OCI-LY1 (cell line): ENCODE measurements at regions not wholly inside any gene's neighbourhood (a gene's known extent, or its start where the extent isn't known, plus 50 kb on each side); places are given as distances from the start of the nearest gene placed in this dataset.

Source experiments
- H2AFZ ChIP-seq: fragments of 200-600 bp; sonication (generic), shearing (Covaris generic); 2 replicates; pipeline ENCODE4 v1.6.0; 2014; ENCODE audit warnings: antibody characterized with exemption, mild to moderate bottlenecking, low read length
- H3F3A ChIP-seq: fragments of 200-600 bp; sonication (generic), shearing (Covaris generic); 2 replicates; pipeline ENCODE4 v1.6.0; 2014; ENCODE audit warnings: mild to moderate bottlenecking, antibody characterized with exemption, low read length, moderate library complexity; ENCODE audit not compliant: insufficient read depth
- H3K27ac ChIP-seq: fragments of 200-600 bp; sonication (generic); 2 replicates; pipeline ENCODE4 v1.5.1; 2014; ENCODE audit warnings: low read length, mixed run types, mild to moderate bottlenecking, low read depth; ENCODE audit not compliant: poor library complexity, severe bottlenecking
- H3K27me3 ChIP-seq: fragments of 200-600 bp; sonication (generic); 2 replicates; pipeline ENCODE4 v1.6.0; 2014; ENCODE audit warnings: antibody characterized with exemption, mild to moderate bottlenecking, low read length, moderate library complexity; ENCODE audit not compliant: insufficient read depth
- H3K36me3 ChIP-seq: fragments of 200-600 bp; sonication (generic); 2 replicates; pipeline ENCODE4 v1.6.1; 2014; ENCODE audit warnings: mild to moderate bottlenecking, antibody characterized with exemption, low read length, moderate library complexity, mixed read lengths; ENCODE audit not compliant: insufficient read depth
- H3K4me1 ChIP-seq: fragments of 200-600 bp; sonication (generic); 2 replicates; pipeline ENCODE4 v1.5.1; 2014; ENCODE audit warnings: mild to moderate bottlenecking, low read length, moderate library complexity; ENCODE audit not compliant: insufficient read depth, severe bottlenecking
- H3K4me2 ChIP-seq: fragments of 200-600 bp; sonication (generic), shearing (Covaris generic); 2 replicates; pipeline ENCODE4 v1.6.1; 2014; ENCODE audit warnings: low read length
- H3K4me3 ChIP-seq: fragments of 200-600 bp; sonication (generic); 2 replicates; pipeline ENCODE4 v1.5.1; 2014; ENCODE audit warnings: low read length, low read depth, mild to moderate bottlenecking, mixed read lengths; ENCODE audit not compliant: poor library complexity, severe bottlenecking
- H3K79me2 ChIP-seq: fragments of 200-600 bp; shearing (Covaris generic); 2 replicates; pipeline ENCODE4 v1.6.1; 2016; ENCODE audit warnings: mixed run types, low read length, mixed read lengths; ENCODE audit not compliant: insufficient read depth
- H3K9ac ChIP-seq: fragments of 200-600 bp; sonication (generic), shearing (Covaris generic); 2 replicates; pipeline ENCODE4 v1.6.1; 2014; ENCODE audit warnings: mild to moderate bottlenecking, low read length, mixed read lengths
- H3K9me2 ChIP-seq: fragments of 200-600 bp; sonication (generic), shearing (Covaris generic); 2 replicates; pipeline ENCODE4 v1.6.1; 2014; ENCODE audit warnings: low read depth, mild to moderate bottlenecking, low read length, mixed read lengths
- H3K9me3 ChIP-seq: fragments of 200-600 bp; shearing (Covaris generic); 2 replicates; pipeline ENCODE4 v1.6.1; 2014; ENCODE audit warnings: low read length, mixed read lengths
- H4K20me1 ChIP-seq: fragments of 200-600 bp; sonication (generic), shearing (Covaris generic); 2 replicates; pipeline ENCODE4 v1.6.0; 2016; ENCODE audit warnings: mild to moderate bottlenecking, low read length; ENCODE audit not compliant: insufficient read depth
- CTCF ChIP-seq: fragments of 200-600 bp; sonication (generic), shearing (Covaris generic); IDR thresholded peaks from 2 replicates; pipeline ENCODE4 v1.5.1; 2017; ENCODE audit warnings: mild to moderate bottlenecking, antibody characterized with exemption, low read length, moderate library complexity, mixed read lengths
- EZH2 ChIP-seq: fragments of 200-600 bp; sonication (generic), shearing (Covaris generic); IDR thresholded peaks from 2 replicates; pipeline ENCODE4 v1.8.0; 2017; ENCODE audit warnings: borderline replicate concordance, mixed run types, mild to moderate bottlenecking, antibody characterized with exemption, low read length, moderate library complexity, mixed read lengths

- no peak overlapping the region for H3K4me2 ChIP-seq
- no peak overlapping the region for H3K27ac ChIP-seq
- 0 out of 2 replicates have a peak, but pooled peaks cover 3% of the 10 kb centered on the region for H3K9me3 ChIP-seq
- no peaks in the 10 kb centered on the region for H3K79me2 ChIP-seq
- H3F3A ChIP-seq: no peaks in the 10 kb centered on the region
- no peaks in the 10 kb centered on the region for H3K9me2 ChIP-seq
- no peaks in the 10 kb centered on the region for H3K27me3 ChIP-seq
- H2AFZ ChIP-seq: no peak overlapping the region
- TF ChIP-seq EZH2 (no peak), CTCF (no peak)
- peaks cover 5% of the 10 kb centered on the region for H3K4me1 ChIP-seq
- H3K9ac ChIP-seq: no peak overlapping the region
- no peaks in the 10 kb centered on the region for H4K20me1 ChIP-seq
- H3K36me3 ChIP-seq: no peaks in the 10 kb centered on the region; the same call in 1 of the 2 replicates
- no peak overlapping the region for H3K4me3 ChIP-seq
Observed at GRCh38 chr2:74760875-74761630, 72.9 kb upstream of the HK2 start.

- Histone ChIP-seq H3K4me2 (no peak overlapping the region), H4K20me1 (no peaks in the 10 kb centered on the region), H3K9ac (no peak overlapping the region), H3K4me3 (no peak overlapping the region), H2AFZ (no peak overlapping the region), H3K27ac (no peak overlapping the region), H3K79me2 (no peaks in the 10 kb centered on the region), H3K27me3 (no peaks in the 10 kb centered on the region; the same call in 1 of the 2 replicates), H3K9me3 (no peaks in the 10 kb centered on the region), H3K9me2 (no peaks in the 10 kb centered on the region), H3K36me3 (no peaks in the 10 kb centered on the region), H3K4me1 (no peaks in the 10 kb centered on the region), H3F3A (no peaks in the 10 kb centered on the region)
- peak; percentile 59 for TF ChIP-seq CTCF
- TF ChIP-seq EZH2: no peak
Observed at GRCh38 chr2:74762789-74763188, 71.1 kb upstream of the HK2 start.

- no peaks in the 10 kb centered on the region for H3K79me2 ChIP-seq
- no peaks in the 10 kb centered on the region for H3F3A ChIP-seq
- no peaks in the 10 kb centered on the region for H3K9me2 ChIP-seq
- H3K4me1 ChIP-seq: no peaks in the 10 kb centered on the region
- H3K4me3 ChIP-seq: no peak overlapping the region
- no peaks in the 10 kb centered on the region for H4K20me1 ChIP-seq
- TF ChIP-seq EZH2 (no peak), CTCF (no peak)
- no peaks in the 10 kb centered on the region for H3K9me3 ChIP-seq
- no peak overlapping the region for H2AFZ ChIP-seq
- no peak overlapping the region for H3K27ac ChIP-seq
- no peak overlapping the region for H3K4me2 ChIP-seq
- no peaks in the 10 kb centered on the region for H3K36me3 ChIP-seq
- H3K9ac ChIP-seq: no peak overlapping the region
- H3K27me3 ChIP-seq: no peaks in the 10 kb centered on the region; the same call in 1 of the 2 replicates
Observed at GRCh38 chr2:74763962-74764428, 69.9 kb upstream of the HK2 start.
